ENCODE measurements at regions not wholly inside any gene's neighbourhood (a gene's known extent, or its start where the extent isn't known, plus 50 kb on each side); places are given as distances from the start of the nearest gene placed in this dataset.

- POLR2A ChIA-PET: no interaction called here
- Histone ChIP-seq H3K27ac (ENCODE audit: insufficient read depth in 1 of 2, low read depth in 1 of 2, low read length in 2 of 2, poor library complexity in 1 of 2, severe bottlenecking in 2 of 2) (no peak overlapping the region), H3K36me3 (ENCODE audit: control insufficient read depth in 4 of 4, insufficient read depth in 4 of 4, low read length in 3 of 4) (no peaks in the 10 kb centered on the region), H3K4me3 (ENCODE audit: control insufficient read depth in 1 of 7, extremely low read depth in 1 of 7, insufficient read depth in 4 of 7, low read depth in 2 of 7, low read length in 6 of 7) (no peak overlapping the region), H3K27me3 (replicated peaks in 2 of 5; ENCODE audit: control insufficient read depth in 4 of 5, insufficient read depth in 5 of 5, low read length in 4 of 5) (no peaks in the 10 kb centered on the region), H3K4me1 (ENCODE audit: control extremely low read depth in 1 of 4, control insufficient read depth in 4 of 4, insufficient read depth in 4 of 4, low read length in 3 of 4) (peaks cover 0 to 9% (median 2%) of the 10 kb centered on the region in 4 experiments), H3K9me3 (ENCODE audit: control extremely low read depth in 1 of 5, control insufficient read depth in 4 of 5, insufficient read depth in 2 of 5, low read depth in 1 of 5, low read length in 4 of 5) (peaks cover 0 to 6% (median 0%) of the 10 kb centered on the region in 5 experiments)
- peak in 1 of 3 donors; percentile 22 for DNase-seq
- CTCF ChIA-PET: no interaction called here
- no CpG with 5 or more reads among the region's 2 CpGs for WGBS (ENCODE audit: insufficient coverage)
Measured at GRCh38 chr10:52999258-52999657, 226.7 kb upstream of the MBL2 start.

- Histone ChIP-seq H3K27ac (ENCODE audit: insufficient read depth in 1 of 2, low read depth in 1 of 2, low read length in 2 of 2, poor library complexity in 1 of 2, severe bottlenecking in 2 of 2) (no peak overlapping the region), H3K9me3 (ENCODE audit: control extremely low read depth in 1 of 5, control insufficient read depth in 4 of 5, insufficient read depth in 2 of 5, low read depth in 1 of 5, low read length in 4 of 5) (peaks cover 0 to 6% (median 0%) of the 10 kb centered on the region in 5 experiments), H3K27me3 (replicated peaks in 2 of 5; ENCODE audit: control insufficient read depth in 4 of 5, insufficient read depth in 5 of 5, low read length in 4 of 5) (no peaks in the 10 kb centered on the region), H3K4me1 (ENCODE audit: control extremely low read depth in 1 of 4, control insufficient read depth in 4 of 4, insufficient read depth in 4 of 4, low read length in 3 of 4) (peaks cover 0 to 5% (median 0%) of the 10 kb centered on the region in 4 experiments), H3K36me3 (ENCODE audit: control insufficient read depth in 4 of 4, insufficient read depth in 4 of 4, low read length in 3 of 4) (no peaks in the 10 kb centered on the region), H3K4me3 (ENCODE audit: control insufficient read depth in 1 of 7, extremely low read depth in 1 of 7, insufficient read depth in 4 of 7, low read depth in 2 of 7, low read length in 6 of 7) (no peak overlapping the region)
- DNase-seq: no peak
- POLR2A ChIA-PET: no interaction called here
- CTCF ChIA-PET: interaction anchor here (0.7 kb wide), 1 partner anchor 11 kb away, joined by 4 read pairs; no protein-coding TSS in a partner anchor
Measured at GRCh38 chr10:52997007-52997406, 224.4 kb upstream of the MBL2 start.

GRCh38 chr10:52994370-52994769 is 221.8 kb upstream of the MBL2 start:
- H3K9me3 ChIP-seq (ENCODE audit: control extremely low read depth in 1 of 5, control insufficient read depth in 4 of 5, insufficient read depth in 2 of 5, low read depth in 1 of 5, low read length in 4 of 5): peaks cover 0 to 6% (median 0%) of the 10 kb centered on the region in 5 experiments
- no peak overlapping the region for H3K4me3 ChIP-seq (ENCODE audit: control insufficient read depth in 1 of 7, extremely low read depth in 1 of 7, insufficient read depth in 4 of 7, low read depth in 2 of 7, low read length in 6 of 7)
- no peak overlapping the region for H3K27ac ChIP-seq (ENCODE audit: insufficient read depth in 1 of 2, low read depth in 1 of 2, low read length in 2 of 2, poor library complexity in 1 of 2, severe bottlenecking in 2 of 2)
- no peaks in the 10 kb centered on the region for H3K4me1 ChIP-seq (ENCODE audit: control extremely low read depth in 1 of 4, control insufficient read depth in 4 of 4, insufficient read depth in 4 of 4, low read length in 3 of 4)
- no peak for DNase-seq
- H3K36me3 ChIP-seq (ENCODE audit: control insufficient read depth in 4 of 4, insufficient read depth in 4 of 4, low read length in 3 of 4): no peaks in the 10 kb centered on the region
- H3K27me3 ChIP-seq (replicated peaks in 2 of 5; ENCODE audit: control insufficient read depth in 4 of 5, insufficient read depth in 5 of 5, low read length in 4 of 5): no peaks in the 10 kb centered on the region
- POLR2A ChIA-PET: no interaction called here
- CTCF ChIA-PET: no interaction called here

- ChIA-PET CTCF (no interaction called here), POLR2A (no interaction called here)
- Histone ChIP-seq H3K4me1 (ENCODE audit: control extremely low read depth in 1 of 4, control insufficient read depth in 4 of 4, insufficient read depth in 4 of 4, low read length in 3 of 4) (no peaks in the 10 kb centered on the region), H3K9me3 (ENCODE audit: control extremely low read depth in 1 of 5, control insufficient read depth in 4 of 5, insufficient read depth in 2 of 5, low read depth in 1 of 5, low read length in 4 of 5) (peaks cover 0 to 6% (median 0%) of the 10 kb centered on the region in 5 experiments), H3K27ac (ENCODE audit: insufficient read depth in 1 of 2, low read depth in 1 of 2, low read length in 2 of 2, poor library complexity in 1 of 2, severe bottlenecking in 2 of 2) (no peak overlapping the region), H3K4me3 (ENCODE audit: control insufficient read depth in 1 of 7, extremely low read depth in 1 of 7, insufficient read depth in 4 of 7, low read depth in 2 of 7, low read length in 6 of 7) (no peak overlapping the region), H3K27me3 (replicated peaks in 2 of 5; ENCODE audit: control insufficient read depth in 4 of 5, insufficient read depth in 5 of 5, low read length in 4 of 5) (no peaks in the 10 kb centered on the region), H3K36me3 (ENCODE audit: control insufficient read depth in 4 of 4, insufficient read depth in 4 of 4, low read length in 3 of 4) (no peaks in the 10 kb centered on the region)
- DNase-seq: no peak
- no CpG with 5 or more reads among the region's 3 CpGs for WGBS (ENCODE audit: insufficient coverage)
Measured at GRCh38 chr10:52993109-52993508, 220.5 kb upstream of the MBL2 start.

- H3K27ac ChIP-seq (ENCODE audit: insufficient read depth in 1 of 2, low read depth in 1 of 2, low read length in 2 of 2, poor library complexity in 1 of 2, severe bottlenecking in 2 of 2): no peak overlapping the region
- POLR2A ChIA-PET: no interaction called here
- no peak for DNase-seq
- H3K36me3 ChIP-seq (ENCODE audit: control insufficient read depth in 4 of 4, insufficient read depth in 4 of 4, low read length in 3 of 4): no peaks in the 10 kb centered on the region
- no peaks in the 10 kb centered on the region for H3K27me3 ChIP-seq (replicated peaks in 2 of 5; ENCODE audit: control insufficient read depth in 4 of 5, insufficient read depth in 5 of 5, low read length in 4 of 5)
- peaks cover 0 to 6% (median 0%) of the 10 kb centered on the region in 5 experiments for H3K9me3 ChIP-seq (ENCODE audit: control extremely low read depth in 1 of 5, control insufficient read depth in 4 of 5, insufficient read depth in 2 of 5, low read depth in 1 of 5, low read length in 4 of 5)
- CTCF ChIA-PET: no interaction called here
- 80% methylated on average over 1 of the region's 1 CpG for WGBS (ENCODE audit: insufficient coverage)
- H3K4me3 ChIP-seq (ENCODE audit: control insufficient read depth in 1 of 7, extremely low read depth in 1 of 7, insufficient read depth in 4 of 7, low read depth in 2 of 7, low read length in 6 of 7): no peak overlapping the region
- no peaks in the 10 kb centered on the region for H3K4me1 ChIP-seq (ENCODE audit: control extremely low read depth in 1 of 4, control insufficient read depth in 4 of 4, insufficient read depth in 4 of 4, low read length in 3 of 4)
Measured at GRCh38 chr10:52992567-52992966, 220.0 kb upstream of the MBL2 start.

- Histone ChIP-seq H3K4me1 (ENCODE audit: control extremely low read depth in 1 of 4, control insufficient read depth in 4 of 4, insufficient read depth in 4 of 4, low read length in 3 of 4) (no peaks in the 10 kb centered on the region), H3K9me3 (ENCODE audit: control extremely low read depth in 1 of 5, control insufficient read depth in 4 of 5, insufficient read depth in 2 of 5, low read depth in 1 of 5, low read length in 4 of 5) (no peaks in the 10 kb centered on the region), H3K27ac (ENCODE audit: insufficient read depth in 1 of 2, low read depth in 1 of 2, low read length in 2 of 2, poor library complexity in 1 of 2, severe bottlenecking in 2 of 2) (no peak overlapping the region), H3K27me3 (replicated peaks in 2 of 5; ENCODE audit: control insufficient read depth in 4 of 5, insufficient read depth in 5 of 5, low read length in 4 of 5) (no peaks in the 10 kb centered on the region), H3K4me3 (ENCODE audit: control insufficient read depth in 1 of 7, extremely low read depth in 1 of 7, insufficient read depth in 4 of 7, low read depth in 2 of 7, low read length in 6 of 7) (no peak overlapping the region), H3K36me3 (ENCODE audit: control insufficient read depth in 4 of 4, insufficient read depth in 4 of 4, low read length in 3 of 4) (no peaks in the 10 kb centered on the region)
- POLR2A ChIA-PET: no interaction called here
- CTCF ChIA-PET: no interaction called here
- WGBS (ENCODE audit: insufficient coverage): 100% methylated on average over 1 of the region's 2 CpGs
- DNase-seq: no peak
Measured at GRCh38 chr10:52988923-52989322, 216.3 kb upstream of the MBL2 start.

GRCh38 chr10:52986125-52986524 is 213.5 kb upstream of the MBL2 start:
- ChIA-PET POLR2A (no interaction called here), CTCF (interaction anchor here (0.9 kb wide), 1 partner anchor 11 kb away, joined by 4 read pairs; no protein-coding TSS in a partner anchor)
- DNase-seq: no peak
- whole genome bisulfite sequencing (ENCODE audit: insufficient coverage): no CpG with 5 or more reads among the region's 2 CpGs
- H3K4me3 ChIP-seq (ENCODE audit: control insufficient read depth in 1 of 7, extremely low read depth in 1 of 7, insufficient read depth in 4 of 7, low read depth in 2 of 7, low read length in 6 of 7): no peak overlapping the region
- H3K27me3 ChIP-seq (replicated peaks in 2 of 5; ENCODE audit: control insufficient read depth in 4 of 5, insufficient read depth in 5 of 5, low read length in 4 of 5): no peaks in the 10 kb centered on the region
- no peaks in the 10 kb centered on the region for H3K4me1 ChIP-seq (ENCODE audit: control extremely low read depth in 1 of 4, control insufficient read depth in 4 of 4, insufficient read depth in 4 of 4, low read length in 3 of 4)
- no peak overlapping the region for H3K27ac ChIP-seq (ENCODE audit: insufficient read depth in 1 of 2, low read depth in 1 of 2, low read length in 2 of 2, poor library complexity in 1 of 2, severe bottlenecking in 2 of 2)
- no peaks in the 10 kb centered on the region for H3K36me3 ChIP-seq (ENCODE audit: control insufficient read depth in 4 of 4, insufficient read depth in 4 of 4, low read length in 3 of 4)
- no peaks in the 10 kb centered on the region for H3K9me3 ChIP-seq (ENCODE audit: control extremely low read depth in 1 of 5, control insufficient read depth in 4 of 5, insufficient read depth in 2 of 5, low read depth in 1 of 5, low read length in 4 of 5)

Data from common myeloid progenitor, CD34-positive (primary cell).